IPS-18a (cell line): ENCODE measurements at regions not wholly inside any gene's neighbourhood (a gene's known extent, or its start where the extent isn't known, plus 50 kb on each side); places are given as distances from the start of the nearest gene placed in this dataset.

Experiments
- H3K27ac ChIP-seq: one replicate; pipeline ENCODE4 v1.5.1; 2013; ENCODE audit warnings: low read length
- H3K27me3 ChIP-seq: one replicate; pipeline ENCODE4 v1.6.1; 2013; ENCODE audit warnings: mild to moderate bottlenecking, low read length; ENCODE audit not compliant: control insufficient read depth, insufficient read depth
- H3K36me3 ChIP-seq: one replicate; pipeline ENCODE4 v1.6.1; 2013; ENCODE audit warnings: low read depth, low read length; ENCODE audit not compliant: control insufficient read depth
- H3K4me1 ChIP-seq: one replicate; pipeline ENCODE4 v1.6.1; 2013; ENCODE audit warnings: low read depth, low read length; ENCODE audit not compliant: control insufficient read depth
- H3K4me3 ChIP-seq: one replicate; pipeline ENCODE4 v1.5.1; 2013; ENCODE audit warnings: low read length
- H3K9ac ChIP-seq: one replicate; pipeline ENCODE4 v1.6.1; 2013; ENCODE audit warnings: mild to moderate bottlenecking, low read length, moderate library complexity
- H3K9me3 ChIP-seq: one replicate; pipeline ENCODE4 v1.6.1; 2013; ENCODE audit warnings: low read depth, low read length; ENCODE audit not compliant: control insufficient read depth

GRCh38 chr18:77608807-77609206 lies 359.2 kb downstream of the GALR1 start:
- Histone ChIP-seq H3K36me3 (no peaks in the 10 kb centered on the region), H3K9ac (no peak overlapping the region), H3K27ac (no peak overlapping the region), H3K4me1 (no peaks in the 10 kb centered on the region), H3K4me3 (no peak overlapping the region), H3K27me3 (no peaks in the 10 kb centered on the region), H3K9me3 (no peaks in the 10 kb centered on the region)

GRCh38 chr18:77617694-77618093 lies 368.0 kb downstream of the GALR1 start:
- no peaks in the 10 kb centered on the region for H3K36me3 ChIP-seq
- H3K9ac ChIP-seq = no peak overlapping the region
- no peak overlapping the region for H3K4me3 ChIP-seq
- no peak overlapping the region for H3K27ac ChIP-seq
- H3K27me3 ChIP-seq = no peaks in the 10 kb centered on the region
- H3K4me1 ChIP-seq = no peaks in the 10 kb centered on the region
- H3K9me3 ChIP-seq = no peaks in the 10 kb centered on the region

- H3K9ac ChIP-seq = no peak overlapping the region
- H3K27ac ChIP-seq = no peak overlapping the region
- H3K4me1 ChIP-seq = no peaks in the 10 kb centered on the region
- H3K4me3 ChIP-seq = no peak overlapping the region
- H3K9me3 ChIP-seq = no peaks in the 10 kb centered on the region
- H3K27me3 ChIP-seq = no peaks in the 10 kb centered on the region
- no peaks in the 10 kb centered on the region for H3K36me3 ChIP-seq
Measured at GRCh38 chr18:77619525-77619924, 369.9 kb downstream of the GALR1 start.

- Histone ChIP-seq H3K4me3 (no peak overlapping the region), H3K9me3 (no peaks in the 10 kb centered on the region), H3K9ac (no peak overlapping the region), H3K4me1 (no peaks in the 10 kb centered on the region), H3K27ac (no peak overlapping the region), H3K27me3 (no peaks in the 10 kb centered on the region), H3K36me3 (no peaks in the 10 kb centered on the region)
Measured at GRCh38 chr18:77622009-77622692, 372.5 kb downstream of the GALR1 start.

DNA sequence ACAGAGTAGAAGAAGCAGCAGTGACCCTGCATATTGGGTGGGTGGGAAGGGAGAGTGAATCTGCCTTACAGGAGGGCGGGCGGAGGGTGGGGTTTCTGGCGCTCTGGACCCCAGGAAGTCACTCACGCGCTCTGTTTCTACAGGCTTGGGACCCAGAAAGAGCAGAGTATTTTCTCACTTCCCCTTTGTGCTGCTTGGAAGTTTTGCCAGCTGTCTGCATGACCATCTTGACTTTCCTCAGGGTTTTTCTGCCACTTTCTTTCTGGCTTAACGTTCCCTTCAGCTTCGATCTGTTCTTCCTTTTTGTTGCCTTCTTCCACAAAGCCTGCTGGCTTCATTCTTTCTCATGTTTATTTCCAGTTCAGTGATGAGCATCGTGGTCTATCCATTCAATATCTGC lies 383.1 kb downstream of the GALR1 start:
- Histone ChIP-seq H3K27ac (no peak overlapping the region), H3K4me1 (no peaks in the 10 kb centered on the region)

DNA sequence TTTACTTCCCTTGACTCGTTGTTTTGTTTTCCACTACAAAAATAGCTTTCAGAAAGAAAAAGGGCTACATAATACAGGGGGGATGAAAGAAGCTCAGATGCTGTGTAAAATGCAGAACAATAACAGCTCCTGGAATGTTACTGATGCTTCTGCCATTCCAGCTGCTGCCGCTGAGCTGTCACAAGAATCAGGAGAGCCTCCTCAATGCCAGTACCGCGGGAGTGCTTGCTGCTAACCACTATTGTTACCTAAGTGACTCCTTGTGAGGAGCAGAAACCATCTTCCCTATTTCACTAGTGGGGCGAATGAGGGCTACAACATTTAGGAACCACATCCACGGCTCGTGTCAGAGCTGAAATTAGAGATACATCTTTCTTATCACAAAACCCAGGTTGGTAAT lies 384.8 kb downstream of the GALR1 start:
- H3K27me3 ChIP-seq = no peaks in the 10 kb centered on the region
- H3K36me3 ChIP-seq = no peaks in the 10 kb centered on the region
- H3K9me3 ChIP-seq = no peaks in the 10 kb centered on the region
- H3K4me1 ChIP-seq = no peaks in the 10 kb centered on the region
- no peak overlapping the region for H3K27ac ChIP-seq
- H3K4me3 ChIP-seq = no peak overlapping the region
- no peak overlapping the region for H3K9ac ChIP-seq

More for the DNA sequence above, 383.1 kb downstream of the GALR1 start:
- Histone ChIP-seq H3K4me3 (no peak overlapping the region), H3K27me3 (no peaks in the 10 kb centered on the region), H3K36me3 (no peaks in the 10 kb centered on the region), H3K9ac (no peak overlapping the region), H3K9me3 (no peaks in the 10 kb centered on the region)

- Histone ChIP-seq H3K36me3 (no peaks in the 10 kb centered on the region), H3K9ac (no peak overlapping the region), H3K9me3 (no peaks in the 10 kb centered on the region), H3K4me3 (no peak overlapping the region), H3K27ac (no peak overlapping the region), H3K4me1 (no peaks in the 10 kb centered on the region), H3K27me3 (no peaks in the 10 kb centered on the region)
Measured at GRCh38 chr18:77635451-77635850, 385.8 kb downstream of the GALR1 start.

DNA sequence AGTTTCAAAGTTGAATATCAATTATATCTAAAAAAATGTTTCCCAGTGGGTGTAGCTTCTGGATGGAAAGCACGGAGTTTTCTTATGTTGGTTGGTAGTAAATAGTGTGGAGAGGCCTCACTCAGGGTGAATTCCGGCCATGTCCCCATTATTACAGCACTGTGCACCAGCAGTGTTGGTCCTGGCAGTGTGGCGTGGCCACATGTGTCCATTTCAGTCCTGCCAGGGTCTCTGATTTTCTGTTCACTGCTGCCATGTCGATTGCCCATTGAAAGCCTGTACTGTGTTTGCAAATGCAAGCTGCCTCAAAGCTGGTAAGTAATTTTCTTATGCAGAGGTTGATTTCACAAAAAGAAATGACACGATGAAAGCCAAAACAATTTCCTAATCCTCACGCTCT lies 386.2 kb downstream of the GALR1 start:
- Histone ChIP-seq H3K27ac (no peak overlapping the region), H3K27me3 (no peaks in the 10 kb centered on the region), H3K4me3 (no peak overlapping the region), H3K36me3 (no peaks in the 10 kb centered on the region), H3K9ac (no peak overlapping the region), H3K4me1 (no peaks in the 10 kb centered on the region), H3K9me3 (no peaks in the 10 kb centered on the region)

- Histone ChIP-seq H3K4me1 (no peaks in the 10 kb centered on the region), H3K27ac (no peak overlapping the region), H3K36me3 (no peaks in the 10 kb centered on the region), H3K27me3 (no peaks in the 10 kb centered on the region), H3K4me3 (no peak overlapping the region), H3K9me3 (no peaks in the 10 kb centered on the region), H3K9ac (no peak overlapping the region)
Measured at GRCh38 chr18:77645170-77645872, 395.7 kb downstream of the GALR1 start.

- Histone ChIP-seq H3K4me1 (no peaks in the 10 kb centered on the region), H3K4me3 (no peak overlapping the region), H3K36me3 (no peaks in the 10 kb centered on the region), H3K27ac (no peak overlapping the region), H3K27me3 (no peaks in the 10 kb centered on the region), H3K9ac (no peak overlapping the region), H3K9me3 (no peaks in the 10 kb centered on the region)
Measured at GRCh38 chr18:77647472-77647871, 397.8 kb downstream of the GALR1 start.

DNA sequence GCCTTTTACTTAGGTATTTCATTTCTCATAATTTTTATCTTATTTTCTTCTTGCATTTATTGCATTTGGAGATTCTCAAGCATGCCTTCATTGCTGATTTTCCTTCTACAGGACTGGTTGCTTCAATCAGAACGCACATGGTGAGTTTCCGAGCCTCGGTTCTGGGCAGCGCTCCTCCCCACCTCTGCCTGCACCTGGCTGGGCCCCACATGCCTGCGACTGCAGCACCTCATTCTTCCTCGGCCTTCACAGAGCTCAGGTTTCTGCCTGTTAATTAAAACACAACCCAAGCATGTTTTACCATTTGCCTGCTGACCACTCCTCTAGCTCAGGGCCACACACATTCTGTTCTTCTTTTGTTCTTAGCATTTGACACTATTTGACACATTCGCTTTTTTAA lies 398.8 kb downstream of the GALR1 start:
- Histone ChIP-seq H3K9ac (no peak overlapping the region), H3K27ac (no peak overlapping the region), H3K36me3 (no peaks in the 10 kb centered on the region), H3K4me3 (no peak overlapping the region), H3K4me1 (no peaks in the 10 kb centered on the region), H3K27me3 (no peaks in the 10 kb centered on the region), H3K9me3 (no peaks in the 10 kb centered on the region)

DNA sequence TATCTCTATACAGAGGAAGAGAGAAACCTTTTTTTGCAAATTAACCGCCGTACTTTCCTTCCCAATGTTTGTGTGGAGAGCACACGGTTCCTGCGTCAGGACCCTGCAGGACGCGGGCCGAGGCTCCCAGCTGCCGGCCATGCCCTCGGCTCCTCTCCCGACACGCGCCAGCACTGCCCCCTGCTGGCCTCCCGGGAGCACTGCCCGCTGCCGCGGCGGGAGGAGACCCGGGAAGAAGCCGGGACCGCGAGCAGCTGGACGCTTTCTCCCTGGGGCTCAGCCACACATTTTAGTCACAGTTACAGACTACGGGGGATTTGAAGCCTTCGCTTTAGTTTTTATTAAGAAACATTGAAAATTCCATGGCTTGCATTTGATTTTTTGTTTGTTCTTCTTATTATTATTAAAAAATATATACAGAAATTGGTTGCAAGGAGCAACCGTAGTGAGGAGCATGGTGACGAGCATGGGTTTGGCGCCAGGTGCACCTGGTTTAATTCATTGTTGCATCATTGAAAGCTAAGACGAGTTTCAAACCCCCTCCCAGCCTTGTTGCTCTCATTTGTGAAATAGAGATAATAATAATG lies 401.2 kb downstream of the GALR1 start:
- Histone ChIP-seq H3K4me1 (no peaks in the 10 kb centered on the region), H3K27ac (no peak overlapping the region), H3K27me3 (no peaks in the 10 kb centered on the region), H3K9ac (no peak overlapping the region), H3K4me3 (no peak overlapping the region), H3K9me3 (no peaks in the 10 kb centered on the region), H3K36me3 (no peaks in the 10 kb centered on the region)
